ENCODE measurements at regions not wholly inside any gene's neighbourhood (a gene's known extent, or its start where the extent isn't known, plus 50 kb on each side); places are given as distances from the start of the nearest gene placed in this dataset.

DNA sequence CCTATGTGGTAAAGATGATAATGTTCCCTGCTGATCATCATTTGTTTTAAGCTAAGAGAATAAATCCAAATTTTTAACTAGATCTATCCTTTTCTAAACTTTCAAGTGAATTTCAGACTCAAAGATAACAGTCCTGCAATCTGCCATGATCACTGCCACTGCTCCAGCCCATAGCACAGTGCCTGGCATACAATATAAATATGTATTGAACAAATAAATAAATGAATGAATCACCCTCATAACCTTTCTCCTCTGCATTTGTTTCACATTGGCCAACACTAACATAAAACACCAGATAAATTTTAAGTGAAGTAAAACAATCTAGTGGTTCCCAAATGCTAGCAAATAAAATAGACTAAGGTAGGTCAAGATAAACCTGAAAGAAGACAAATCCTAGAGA is 439.0 kb downstream of the GPM6A start:
- no peaks in the 10 kb centered on the region for H3K4me1 Mint-ChIP-seq (ENCODE audit: low read depth)

DNA sequence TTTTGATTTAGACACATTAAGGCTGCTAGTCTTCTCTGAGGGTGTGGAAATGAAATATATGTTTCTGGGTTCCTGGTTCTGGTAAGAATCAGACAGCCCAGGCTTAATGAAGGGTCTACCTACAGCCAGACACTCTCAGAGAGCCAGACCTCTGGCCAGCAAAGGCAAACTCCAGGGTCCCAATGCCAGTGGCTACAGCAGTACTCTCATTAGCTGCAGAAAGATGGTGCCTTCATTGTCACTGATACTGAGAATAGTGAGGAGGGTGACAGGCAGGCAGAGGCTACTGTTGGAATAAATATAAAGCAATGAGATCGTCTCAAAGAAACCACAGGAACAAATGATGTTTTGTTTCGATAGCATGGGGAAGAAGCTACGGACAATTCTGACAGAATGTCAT is 437.6 kb downstream of the GPM6A start:
- Mint-ChIP-seq H3K36me3 (ENCODE audit: insufficient read depth in 2 of 2) (no peaks in the 10 kb centered on the region), H3K4me1 (ENCODE audit: low read depth) (no peaks in the 10 kb centered on the region), H3K4me3 (no peak overlapping the region), H3K9me3 (no peaks in the 10 kb centered on the region), H3K27me3 (ENCODE audit: low read depth) (no peaks in the 10 kb centered on the region), H3K27ac (no peak overlapping the region)
- DNase-seq (no peak), ATAC-seq (replicated peaks in 1 of 2) (no peak)

More for the DNA sequence above, 439.0 kb downstream of the GPM6A start:
- H3K4me3 Mint-ChIP-seq: no peak overlapping the region
- DNase-seq: no peak
- no peaks in the 10 kb centered on the region for H3K36me3 Mint-ChIP-seq (ENCODE audit: insufficient read depth in 2 of 2)
- no peak overlapping the region for H3K27ac Mint-ChIP-seq
- no peaks in the 10 kb centered on the region for H3K27me3 Mint-ChIP-seq (ENCODE audit: low read depth)
- ATAC-seq (replicated peaks in 1 of 2): no peak
- no peaks in the 10 kb centered on the region for H3K9me3 Mint-ChIP-seq

DNA sequence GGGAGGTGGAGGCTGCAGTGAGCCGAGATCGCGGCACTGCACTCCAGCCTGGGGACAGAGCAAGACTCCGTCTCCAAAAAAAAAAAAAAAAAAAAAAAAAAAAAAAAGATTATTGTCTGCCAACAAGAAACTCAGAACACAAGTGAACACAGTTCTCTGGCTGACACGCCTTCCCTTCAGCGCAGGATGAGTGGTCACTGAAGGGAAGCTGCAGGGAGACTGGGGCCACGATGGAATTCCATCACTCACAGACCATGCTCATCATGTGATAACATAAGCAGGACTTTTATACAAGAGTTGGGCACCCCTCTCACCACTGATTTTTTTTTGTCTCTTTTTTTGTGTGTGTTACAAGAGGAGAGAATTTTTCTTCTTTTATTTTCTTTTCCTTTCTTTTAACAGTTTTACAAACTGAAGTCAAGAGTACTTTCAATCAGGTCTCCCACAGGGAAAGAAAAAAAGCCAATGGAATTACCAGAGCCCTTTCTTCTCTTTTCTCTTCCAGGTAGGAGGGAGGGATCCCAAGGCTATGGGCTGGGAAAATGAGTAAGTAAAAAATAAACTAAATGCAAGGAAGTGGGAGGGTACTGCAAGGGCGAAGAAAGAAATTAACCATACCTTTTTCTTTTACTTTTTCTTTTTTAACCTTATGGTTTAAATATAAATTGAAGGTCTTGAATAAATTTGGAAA is 435.6 kb downstream of the GPM6A start:
- peaks cover 2% of the 10 kb centered on the region in 2 donors for H3K9me3 Mint-ChIP-seq
- H3K4me3 Mint-ChIP-seq: no peak overlapping the region
- DNase-seq (no peak), ATAC-seq (replicated peaks in 1 of 2) (no peak)
- H3K4me1 Mint-ChIP-seq (ENCODE audit: low read depth): no peaks in the 10 kb centered on the region
- no peaks in the 10 kb centered on the region for H3K27me3 Mint-ChIP-seq (ENCODE audit: low read depth)
- no peak overlapping the region for H3K27ac Mint-ChIP-seq
- H3K36me3 Mint-ChIP-seq (ENCODE audit: insufficient read depth in 2 of 2): no peaks in the 10 kb centered on the region

DNA sequence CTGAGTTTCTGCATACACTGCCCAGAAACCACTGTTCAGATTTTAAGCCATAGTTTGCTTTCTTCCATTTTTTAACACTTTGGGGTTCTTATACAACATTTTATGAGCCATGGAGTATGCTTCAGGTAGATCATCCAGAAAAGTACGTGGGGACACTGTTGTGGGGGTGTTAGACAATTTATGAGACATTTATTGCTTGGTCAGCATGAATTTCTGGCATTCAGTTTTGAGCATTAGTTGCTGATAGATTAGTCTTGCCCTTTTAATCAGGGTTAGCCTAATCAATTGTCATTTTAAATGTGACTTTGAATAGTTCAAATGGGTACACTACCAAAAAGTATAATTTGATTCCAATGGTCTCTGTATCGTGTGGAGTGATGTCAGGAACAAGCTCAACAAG is 434.9 kb downstream of the GPM6A start:
- H3K9me3 Mint-ChIP-seq: peaks cover 2% of the 10 kb centered on the region in 2 donors
- H3K27ac Mint-ChIP-seq: no peak overlapping the region
- H3K36me3 Mint-ChIP-seq (ENCODE audit: insufficient read depth in 2 of 2): no peaks in the 10 kb centered on the region
- no peak for DNase-seq
- no peak for ATAC-seq (replicated peaks in 1 of 2)
- no peaks in the 10 kb centered on the region for H3K4me1 Mint-ChIP-seq (ENCODE audit: low read depth)
- no peak overlapping the region for H3K4me3 Mint-ChIP-seq
- no peaks in the 10 kb centered on the region for H3K27me3 Mint-ChIP-seq (ENCODE audit: low read depth)

DNA sequence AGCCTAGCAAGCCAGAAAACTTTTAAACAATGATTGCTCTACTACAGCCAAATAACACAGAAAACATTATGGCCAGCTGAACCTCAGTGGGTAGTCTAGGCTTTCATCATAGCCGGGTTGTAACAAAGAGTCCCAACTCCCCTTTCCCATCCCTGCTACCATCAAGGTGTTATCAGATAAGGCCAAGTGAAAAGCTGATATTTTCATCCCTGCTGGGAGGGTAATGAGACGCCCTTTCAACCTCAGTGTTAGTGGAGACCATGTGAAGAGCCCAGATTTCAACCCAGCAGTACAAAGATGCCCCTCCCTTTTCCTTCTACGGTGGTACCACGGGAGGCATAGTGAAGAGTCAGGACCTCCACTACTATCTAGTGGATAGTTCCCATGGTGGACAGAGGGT is 433.7 kb downstream of the GPM6A start:
- H3K9me3 Mint-ChIP-seq: peaks cover 2% of the 10 kb centered on the region in 2 donors
- no peaks in the 10 kb centered on the region for H3K36me3 Mint-ChIP-seq (ENCODE audit: insufficient read depth in 2 of 2)
- no peaks in the 10 kb centered on the region for H3K27me3 Mint-ChIP-seq (ENCODE audit: low read depth)
- no peaks in the 10 kb centered on the region for H3K4me1 Mint-ChIP-seq (ENCODE audit: low read depth)
- DNase-seq (no peak), ATAC-seq (replicated peaks in 1 of 2) (no peak)
- no peak overlapping the region for H3K4me3 Mint-ChIP-seq
- H3K27ac Mint-ChIP-seq: no peak overlapping the region

DNA sequence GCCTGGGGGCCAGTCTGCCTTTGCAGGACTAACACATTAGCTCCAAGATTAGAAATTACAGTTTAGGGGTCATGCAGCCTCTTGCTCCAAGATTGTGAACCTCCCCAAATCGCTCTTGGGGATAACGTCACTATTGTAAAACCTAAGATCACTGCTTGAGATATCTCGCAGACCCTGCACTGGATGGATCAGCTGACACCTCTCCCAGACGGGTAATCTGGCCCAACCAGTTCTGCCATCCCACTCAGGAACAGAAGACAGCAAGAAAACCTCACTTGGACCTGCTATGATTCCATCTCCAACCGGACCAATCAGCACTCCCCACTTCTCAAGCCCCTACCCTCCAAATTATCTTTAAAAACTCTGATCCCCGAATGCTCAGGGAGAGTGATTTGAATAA is 431.2 kb downstream of the GPM6A start:
- Mint-ChIP-seq H3K27ac (no peak overlapping the region), H3K27me3 (ENCODE audit: low read depth) (no peaks in the 10 kb centered on the region), H3K9me3 (peaks cover 2% of the 10 kb centered on the region in 2 donors), H3K36me3 (ENCODE audit: insufficient read depth in 2 of 2) (no peaks in the 10 kb centered on the region), H3K4me3 (no peak overlapping the region), H3K4me1 (ENCODE audit: low read depth) (no peaks in the 10 kb centered on the region)
- no peak for ATAC-seq (replicated peaks in 1 of 2)
- no peak for DNase-seq

DNA sequence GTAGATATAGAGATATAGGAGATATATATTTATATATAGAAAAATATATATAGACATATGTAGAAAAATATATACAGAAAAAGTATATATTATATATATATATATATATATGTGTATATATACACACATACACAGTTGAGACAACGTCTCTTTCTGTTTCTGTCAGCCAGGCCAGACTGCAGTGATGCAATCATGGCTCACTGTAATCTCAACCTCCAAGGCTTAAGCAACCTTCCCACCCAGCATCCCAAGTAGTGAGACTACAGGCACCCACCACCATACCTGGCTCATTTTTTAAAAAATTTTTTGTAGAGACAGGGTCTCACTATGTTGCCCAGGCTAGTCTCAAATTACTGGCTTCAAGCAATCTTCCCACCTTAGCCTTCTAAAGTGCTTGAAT is 426.3 kb downstream of the GPM6A start:
- ATAC-seq (replicated peaks in 1 of 2) (no peak), DNase-seq (no peak)
- Mint-ChIP-seq H3K36me3 (ENCODE audit: insufficient read depth in 2 of 2) (no peaks in the 10 kb centered on the region), H3K27ac (no peak overlapping the region), H3K4me3 (no peak overlapping the region), H3K4me1 (ENCODE audit: low read depth) (no peaks in the 10 kb centered on the region), H3K27me3 (ENCODE audit: low read depth) (no peaks in the 10 kb centered on the region), H3K9me3 (peaks cover 4 to 16% of the 10 kb centered on the region in 2 donors)

DNA sequence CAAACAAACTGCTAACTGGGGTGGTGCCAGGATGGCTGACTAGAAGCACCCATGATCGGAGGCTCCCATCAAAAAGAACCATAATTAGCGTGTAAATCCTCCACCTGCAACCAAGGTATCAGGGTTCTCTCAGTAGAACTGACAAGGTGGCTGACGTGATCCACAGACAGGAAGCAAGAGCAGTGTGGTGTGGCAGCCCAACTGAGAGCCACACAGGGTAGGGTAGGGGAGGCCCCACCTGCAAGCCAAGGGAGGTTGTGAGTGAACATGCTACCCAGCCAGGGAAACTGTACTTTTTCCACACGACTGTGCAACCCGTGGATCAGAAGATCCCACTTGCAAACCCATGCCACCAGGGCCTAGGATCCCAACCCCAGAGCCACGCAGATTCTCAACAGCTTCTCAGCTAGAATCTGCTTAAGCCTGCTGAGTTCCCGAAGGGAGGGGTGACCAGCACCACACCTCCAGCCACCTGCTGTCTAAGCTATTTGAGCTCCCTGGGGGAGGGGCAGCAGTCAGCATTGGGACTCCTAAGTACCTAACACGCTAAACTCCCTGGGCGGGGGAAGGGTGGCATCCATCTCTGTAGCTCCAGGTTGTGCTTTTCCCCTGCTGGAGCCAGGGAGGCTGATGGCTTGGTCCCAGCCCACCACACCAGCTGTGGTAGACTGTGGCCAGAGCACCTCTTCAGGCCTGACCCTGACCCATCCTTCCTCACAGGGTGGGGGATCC is 425.1 kb downstream of the GPM6A start:
- no peak overlapping the region for H3K27ac Mint-ChIP-seq
- no peak for ATAC-seq (replicated peaks in 1 of 2)
- DNase-seq: no peak
- H3K4me1 Mint-ChIP-seq (ENCODE audit: low read depth): no peaks in the 10 kb centered on the region
- H3K9me3 Mint-ChIP-seq: peaks cover 5 to 17% of the 10 kb centered on the region in 2 donors
- no peak overlapping the region for H3K4me3 Mint-ChIP-seq
- H3K36me3 Mint-ChIP-seq (ENCODE audit: insufficient read depth in 2 of 2): no peaks in the 10 kb centered on the region
- no peaks in the 10 kb centered on the region for H3K27me3 Mint-ChIP-seq (ENCODE audit: low read depth)

DNA sequence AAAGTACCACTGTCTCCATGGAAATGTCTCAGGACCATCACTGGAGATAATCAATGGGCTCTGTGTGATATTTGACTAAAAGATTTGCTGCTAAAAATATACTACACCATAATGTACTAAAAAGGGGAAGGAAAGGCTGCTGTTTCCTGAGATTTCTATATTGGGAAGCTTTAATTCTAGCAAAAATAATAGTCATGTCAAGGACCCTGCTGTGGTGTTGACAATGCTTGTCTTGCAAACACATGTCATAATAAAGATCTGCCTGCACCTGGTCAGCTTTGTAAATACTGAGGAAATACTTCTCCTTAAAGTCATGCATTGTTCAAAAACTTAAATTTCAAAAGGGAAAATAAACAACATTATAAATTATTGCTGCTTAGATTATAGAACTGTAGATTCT is 417.9 kb downstream of the GPM6A start:
- peaks cover 5 to 8% of the 10 kb centered on the region in 2 donors for H3K9me3 Mint-ChIP-seq
- DNase-seq (no peak), ATAC-seq (replicated peaks in 1 of 2) (no peak)
- no peak overlapping the region for H3K27ac Mint-ChIP-seq
- H3K4me3 Mint-ChIP-seq: no peak overlapping the region
- no peaks in the 10 kb centered on the region for H3K4me1 Mint-ChIP-seq (ENCODE audit: low read depth)
- no peaks in the 10 kb centered on the region for H3K27me3 Mint-ChIP-seq (ENCODE audit: low read depth)
- H3K36me3 Mint-ChIP-seq (ENCODE audit: insufficient read depth in 2 of 2): no peaks in the 10 kb centered on the region

DNA sequence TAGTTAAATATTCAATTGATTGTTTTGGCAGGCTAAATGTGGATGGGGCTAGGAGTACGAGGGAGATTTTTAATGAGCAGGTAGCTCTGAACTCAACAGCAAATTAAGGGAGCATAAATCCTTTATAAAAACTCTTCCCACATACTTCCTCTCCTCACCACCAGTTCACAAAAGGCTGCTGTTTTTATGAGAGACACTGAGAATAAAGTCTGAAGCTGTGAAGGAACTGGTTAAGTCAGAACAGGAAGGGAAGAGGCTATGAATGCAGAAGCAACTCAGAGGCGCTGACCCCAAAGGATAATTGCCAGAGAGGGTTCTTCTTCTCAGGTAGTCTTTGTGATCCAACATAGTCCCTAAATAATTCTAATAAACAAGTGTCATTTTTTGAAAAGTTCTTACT is 406.1 kb downstream of the GPM6A start:
- DNase-seq (no peak), ATAC-seq (replicated peaks in 1 of 2) (no peak)
- no peaks in the 10 kb centered on the region for H3K27me3 Mint-ChIP-seq (ENCODE audit: low read depth)
- no peaks in the 10 kb centered on the region for H3K36me3 Mint-ChIP-seq (ENCODE audit: insufficient read depth in 2 of 2)
- peaks cover 2% of the 10 kb centered on the region in 2 donors for H3K9me3 Mint-ChIP-seq
- H3K27ac Mint-ChIP-seq: no peak overlapping the region
- no peak overlapping the region for H3K4me3 Mint-ChIP-seq
- no peaks in the 10 kb centered on the region for H3K4me1 Mint-ChIP-seq (ENCODE audit: low read depth)

DNA sequence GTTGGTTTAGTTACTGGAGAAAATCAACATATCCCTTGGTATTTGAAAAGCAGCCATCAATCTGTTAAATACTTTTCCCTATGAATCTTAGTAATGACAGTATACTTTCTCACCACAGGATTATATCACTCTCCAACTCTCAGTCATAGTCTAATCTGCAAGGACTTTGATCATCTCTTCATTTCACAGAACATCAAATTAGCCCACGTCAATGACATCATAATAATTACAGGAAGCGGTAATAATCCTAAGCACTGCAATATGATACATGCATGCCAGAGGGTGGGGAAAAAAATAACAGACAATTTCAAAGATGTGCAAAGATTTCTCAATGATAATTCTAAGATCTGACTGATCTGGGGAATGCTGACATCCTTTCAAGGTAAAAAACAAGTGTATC is 404.1 kb downstream of the GPM6A start:
- H3K4me3 Mint-ChIP-seq: no peak overlapping the region
- no peak overlapping the region for H3K27ac Mint-ChIP-seq
- H3K36me3 Mint-ChIP-seq (ENCODE audit: insufficient read depth in 2 of 2): no peaks in the 10 kb centered on the region
- H3K27me3 Mint-ChIP-seq (ENCODE audit: low read depth): no peaks in the 10 kb centered on the region
- no peak for ATAC-seq (replicated peaks in 1 of 2)
- no peak for DNase-seq
- no peaks in the 10 kb centered on the region for H3K4me1 Mint-ChIP-seq (ENCODE audit: low read depth)
- H3K9me3 Mint-ChIP-seq: peaks cover 0 to 7% of the 10 kb centered on the region in 2 donors

DNA sequence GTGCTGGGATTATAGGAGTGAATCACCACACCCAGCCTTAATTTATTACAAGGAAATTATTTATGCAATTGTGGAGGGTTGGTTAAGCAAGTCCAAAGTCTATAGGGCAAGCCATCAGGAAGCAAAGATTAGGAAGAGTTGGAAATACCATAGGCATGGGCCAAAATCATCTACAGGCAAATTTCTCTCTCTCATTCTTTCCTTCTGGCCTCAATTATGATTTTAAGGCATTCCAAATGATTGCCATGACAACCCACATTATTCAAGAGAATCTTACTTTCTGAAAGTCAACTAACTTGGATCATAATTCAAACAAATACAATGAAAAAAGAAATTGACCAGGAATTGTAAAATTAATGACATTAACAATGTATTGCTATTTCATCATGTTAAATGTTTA is 400.8 kb downstream of the GPM6A start:
- Mint-ChIP-seq H3K4me3 (no peak overlapping the region), H3K9me3 (peaks cover 0 to 20% of the 10 kb centered on the region in 2 donors), H3K4me1 (ENCODE audit: low read depth) (no peaks in the 10 kb centered on the region), H3K36me3 (ENCODE audit: insufficient read depth in 2 of 2) (no peaks in the 10 kb centered on the region), H3K27ac (no peak overlapping the region), H3K27me3 (ENCODE audit: low read depth) (no peaks in the 10 kb centered on the region)
- DNase-seq (no peak), ATAC-seq (replicated peaks in 1 of 2) (no peak)

DNA sequence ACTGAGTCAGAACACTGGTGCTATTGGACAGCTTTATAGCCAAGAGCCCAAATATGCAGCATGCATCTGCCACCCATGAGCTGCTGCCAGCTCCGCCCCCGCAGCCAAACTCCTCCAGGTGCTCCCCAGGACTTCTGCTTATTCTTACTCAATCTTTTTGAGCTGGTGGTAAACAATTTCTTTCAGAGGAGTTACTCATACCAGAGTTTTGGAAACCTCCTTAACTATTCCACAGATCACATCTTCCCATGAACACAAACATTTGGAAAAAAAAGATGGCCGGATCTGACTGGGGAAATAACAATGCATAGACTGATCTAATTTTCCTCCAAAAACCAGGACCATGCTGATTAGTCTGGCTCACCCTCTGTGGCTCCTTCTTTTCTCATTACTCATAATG is 399.9 kb downstream of the GPM6A start:
- Mint-ChIP-seq H3K4me3 (no peak overlapping the region), H3K27ac (no peak overlapping the region), H3K9me3 (peaks cover 0 to 20% of the 10 kb centered on the region in 2 donors), H3K36me3 (ENCODE audit: insufficient read depth in 2 of 2) (no peaks in the 10 kb centered on the region), H3K27me3 (ENCODE audit: low read depth) (no peaks in the 10 kb centered on the region), H3K4me1 (ENCODE audit: low read depth) (no peaks in the 10 kb centered on the region)
- no peak for DNase-seq
- ATAC-seq (replicated peaks in 1 of 2): no peak

DNA sequence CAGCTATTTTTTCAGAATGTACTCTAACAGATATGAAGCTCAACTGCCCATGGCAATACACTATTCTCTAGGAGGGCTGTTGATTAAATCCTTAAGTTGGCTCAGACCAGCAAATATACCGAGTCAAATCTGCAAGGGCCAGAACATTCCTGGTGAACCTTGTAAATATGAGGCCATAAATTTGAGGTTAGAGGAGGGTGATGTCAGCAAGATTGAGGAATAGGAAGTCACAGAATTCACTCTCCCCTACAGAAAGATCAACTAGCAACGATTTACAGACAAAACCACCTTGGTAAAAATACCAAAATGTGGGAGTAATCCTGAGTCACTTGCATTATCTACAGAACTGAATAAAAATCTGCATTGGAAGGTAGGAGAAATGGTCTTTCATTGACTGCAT is 399.3 kb downstream of the GPM6A start:
- ATAC-seq (replicated peaks in 1 of 2) (no peak), DNase-seq (no peak)
- no peaks in the 10 kb centered on the region for H3K27me3 Mint-ChIP-seq (ENCODE audit: low read depth)
- H3K4me1 Mint-ChIP-seq (ENCODE audit: low read depth): no peaks in the 10 kb centered on the region
- no peaks in the 10 kb centered on the region for H3K36me3 Mint-ChIP-seq (ENCODE audit: insufficient read depth in 2 of 2)
- H3K4me3 Mint-ChIP-seq: no peak overlapping the region
- H3K27ac Mint-ChIP-seq: no peak overlapping the region
- H3K9me3 Mint-ChIP-seq: peaks cover 0 to 20% of the 10 kb centered on the region in 2 donors
